ENCODE measurements at regions not wholly inside any gene's neighbourhood (a gene's known extent, or its start where the extent isn't known, plus 50 kb on each side); places are given as distances from the start of the nearest gene placed in this dataset.

GRCh38 chr1:11596295-11596694 lies 57.9 kb downstream of the FBXO2 start:
- H4K91ac ChIP-seq (ENCODE audit: insufficient read depth, low read depth, low read length): no peak overlapping the region
- POLR2A ChIA-PET (ENCODE audit: unreplicated experiment): no interaction called here
- H2BK15ac ChIP-seq (ENCODE audit: low read depth, low read length): no peak overlapping the region
- no peak overlapping the region for H3K4ac ChIP-seq (ENCODE audit: low read depth, low read length)
- no peak overlapping the region for H3K23ac ChIP-seq (ENCODE audit: low read depth, low read length)
- no peak overlapping the region for H2AK9ac ChIP-seq (replicated peaks; ENCODE audit: low read depth, low read length, poor library complexity)
- H2AK5ac ChIP-seq (ENCODE audit: low read depth, low read length): no peak overlapping the region
- H3K4me3 ChIP-seq (ENCODE audit: insufficient read depth, low read depth, low read length): no peak overlapping the region
- CTCF ChIA-PET: no interaction called here
- H3K9me3 ChIP-seq (ENCODE audit: control insufficient read depth, insufficient read depth, low read length): no peaks in the 10 kb centered on the region
- ATAC-seq (ENCODE audit: low read depth): no peak
- no TSS peak for BruUV-seq (replicated peaks)
- H2BK120ac ChIP-seq (ENCODE audit: low read depth, low read length): no peak overlapping the region
- 38% methylated on average over 5 of the region's 9 CpGs; no CpG with 5 or more reads in 1 of the 2 experiments for WGBS, 2 experiments (ENCODE audit: extremely low coverage in 2 of 2, insufficient read length in 1 of 2)
- H3K79me1 ChIP-seq (ENCODE audit: low read depth in 1 of 2, low read length in 2 of 2): no peaks in the 10 kb centered on the region
- H4K20me1 ChIP-seq (ENCODE audit: insufficient read depth, low read length): no peaks in the 10 kb centered on the region
- H3K9me1 ChIP-seq (ENCODE audit: insufficient read depth, low read length): no peaks in the 10 kb centered on the region
- TF ChIP-seq, protein P1, sequence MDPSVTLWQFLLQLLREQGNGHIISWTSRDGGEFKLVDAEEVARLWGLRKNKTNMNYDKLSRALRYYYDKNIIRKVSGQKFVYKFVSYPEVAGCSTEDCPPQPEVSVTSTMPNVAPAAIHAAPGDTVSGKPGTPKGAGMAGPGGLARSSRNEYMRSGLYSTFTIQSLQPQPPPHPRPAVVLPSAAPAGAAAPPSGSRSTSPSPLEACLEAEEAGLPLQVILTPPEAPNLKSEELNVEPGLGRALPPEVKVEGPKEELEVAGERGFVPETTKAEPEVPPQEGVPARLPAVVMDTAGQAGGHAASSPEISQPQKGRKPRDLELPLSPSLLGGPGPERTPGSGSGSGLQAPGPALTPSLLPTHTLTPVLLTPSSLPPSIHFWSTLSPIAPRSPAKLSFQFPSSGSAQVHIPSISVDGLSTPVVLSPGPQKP (IDR thresholded peaks at IDR 0.05; ENCODE audit: borderline replicate concordance, low read depth, low read length): no peak
- TF ChIP-seq MXI1 (IDR thresholded peaks at IDR 0.05; ENCODE audit: borderline replicate concordance, low read depth, low read length) (no peak), POLR2A (IDR thresholded peaks at IDR 0.05; ENCODE audit: low read depth, low read length) (no peak), CHD1 (IDR thresholded peaks at IDR 0.05; ENCODE audit: low read depth, low read length) (no peak), BHLHE40 (IDR thresholded peaks at IDR 0.05; ENCODE audit: low read depth, low read length) (no peak), MAFK (IDR thresholded peaks at IDR 0.05; ENCODE audit: low read depth, low read length) (no peak)
- TF ChIP-seq, protein P2, sequence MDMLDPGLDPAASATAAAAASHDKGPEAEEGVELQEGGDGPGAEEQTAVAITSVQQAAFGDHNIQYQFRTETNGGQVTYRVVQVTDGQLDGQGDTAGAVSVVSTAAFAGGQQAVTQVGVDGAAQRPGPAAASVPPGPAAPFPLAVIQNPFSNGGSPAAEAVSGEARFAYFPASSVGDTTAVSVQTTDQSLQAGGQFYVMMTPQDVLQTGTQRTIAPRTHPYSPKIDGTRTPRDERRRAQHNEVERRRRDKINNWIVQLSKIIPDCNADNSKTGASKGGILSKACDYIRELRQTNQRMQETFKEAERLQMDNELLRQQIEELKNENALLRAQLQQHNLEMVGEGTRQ (IDR thresholded peaks at IDR 0.05; ENCODE audit: low read depth, low read length): no peak
- intact Hi-C loops (cut with micrococcal nuclease) (no loop called here), in situ Hi-C loops (cut with MboI; ENCODE audit: low sequenced_read_pairs) (no loop called here), dilution Hi-C loops (cut with HindIII; ENCODE audit: low sequenced_read_pairs, unreplicated experiment) (no loop called here)
- H3K36me3 ChIP-seq (ENCODE audit: control insufficient read depth, insufficient read depth, low read length): no peaks in the 10 kb centered on the region
- no peak overlapping the region for H4K8ac ChIP-seq (ENCODE audit: low read depth in 2 of 2, low read length in 2 of 2)
- H3K56ac ChIP-seq (ENCODE audit: extremely low read depth, insufficient read depth, low read length): no peak overlapping the region
- H2BK20ac ChIP-seq (ENCODE audit: low read depth, low read length): no peak overlapping the region
- no peak overlapping the region for H3K14ac ChIP-seq (replicated peaks; ENCODE audit: low read depth, low read length)
- no peak overlapping the region for H3K9ac ChIP-seq (ENCODE audit: low read depth, low read length)
- H3K18ac ChIP-seq (ENCODE audit: low read depth, low read length): no peak overlapping the region
- H3K4me2 ChIP-seq (ENCODE audit: low read depth, low read length): no peak overlapping the region
- DNase-seq: no peak
- peaks cover 6% of the 10 kb centered on the region for H3K27me3 ChIP-seq (ENCODE audit: control insufficient read depth, insufficient read depth, low read length)
- H3K27ac ChIP-seq (ENCODE audit: insufficient read depth, low read length): no peak overlapping the region
- no peaks in the 10 kb centered on the region for H3K4me1 ChIP-seq (ENCODE audit: control insufficient read depth, insufficient read depth, low read length)
- H2BK5ac ChIP-seq (ENCODE audit: low read depth, low read length, poor library complexity, severe bottlenecking): no peak overlapping the region
- H4K5ac ChIP-seq (ENCODE audit: low read depth, low read length): no peak overlapping the region
- H2AFZ ChIP-seq (replicated peaks; ENCODE audit: low read length, poor library complexity): no peak overlapping the region

All from IMR-90 (cell line).